ENCODE measurements at regions not wholly inside any gene's neighbourhood (a gene's known extent, or its start where the extent isn't known, plus 50 kb on each side); places are given as distances from the start of the nearest gene placed in this dataset.

DNA sequence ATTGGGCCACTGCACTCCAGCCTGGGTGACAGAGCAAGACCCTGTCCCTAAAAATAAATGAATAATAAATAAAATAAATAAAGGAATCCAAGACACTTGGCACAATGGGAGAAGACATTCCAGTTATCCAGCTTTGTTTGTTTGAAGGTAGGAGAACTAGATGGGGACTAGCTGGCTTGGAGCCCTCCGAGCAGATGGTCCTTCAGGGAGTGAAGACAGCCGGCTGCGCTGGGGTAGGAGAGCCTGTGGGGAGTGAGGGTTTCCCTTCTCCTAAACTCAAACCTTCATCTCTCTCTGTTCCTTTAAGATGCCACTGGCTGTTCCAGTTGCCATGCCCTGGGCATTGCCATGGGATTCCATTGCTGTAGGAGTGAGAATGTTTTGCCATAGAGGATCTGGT, 120.6 kb downstream of the NAV1 start:
- Mint-ChIP-seq H3K36me3 (ENCODE audit: insufficient read depth) (no peaks in the 10 kb centered on the region), H3K4me1 (ENCODE audit: low read depth in 2 of 2) (no peaks in the 10 kb centered on the region), H3K9me3 (no peaks in the 10 kb centered on the region), H3K27me3 (peaks cover 13 to 51% of the 10 kb centered on the region in 2 donors), H3K4me3 (no peak overlapping the region), H3K27ac (no peak overlapping the region)
- no peak for ATAC-seq (replicated peaks)
- DNase-seq = no peak

DNA sequence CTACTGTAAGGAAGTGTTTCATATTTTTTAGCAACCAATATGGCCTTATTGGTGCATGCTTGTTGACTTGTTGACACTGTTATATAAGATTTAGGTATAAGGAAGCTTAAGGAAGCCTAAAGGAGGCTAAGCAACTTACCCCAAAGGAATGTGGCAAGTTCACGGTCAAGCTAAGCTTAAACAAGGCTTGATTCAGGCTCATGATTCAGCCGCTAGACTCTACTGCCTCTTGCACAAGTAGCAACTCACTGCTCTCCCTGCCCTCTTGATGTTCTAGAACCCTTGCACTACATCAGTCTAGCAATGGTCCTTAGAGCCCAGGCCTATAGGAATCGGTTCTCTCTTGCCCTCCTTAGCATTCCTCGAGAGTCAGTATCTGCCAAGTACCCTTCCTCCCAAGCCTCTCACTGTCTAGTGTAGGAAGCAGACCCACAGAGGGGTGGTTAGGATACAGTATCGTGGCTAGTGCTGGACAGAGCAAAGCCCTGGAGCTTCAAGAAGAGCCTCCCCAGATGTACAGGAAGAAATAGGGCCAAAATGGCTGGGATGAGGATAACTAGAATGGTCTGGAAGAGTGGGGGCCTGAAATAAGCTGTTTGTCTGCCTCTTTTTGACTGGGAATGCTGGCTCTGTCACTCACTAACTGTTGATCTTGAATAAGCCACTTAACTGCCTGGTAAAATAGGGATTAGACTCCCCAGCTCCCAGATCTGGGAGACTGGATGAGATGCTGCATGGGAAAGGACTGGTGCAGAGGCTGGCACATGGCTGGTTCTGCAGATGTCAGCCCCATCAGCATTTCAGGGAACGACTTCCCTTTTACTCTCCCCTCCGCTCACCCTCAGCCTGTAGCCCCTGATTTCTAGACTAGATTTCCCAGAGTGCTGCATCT, 122.2 kb downstream of the NAV1 start:
- H3K4me1 Mint-ChIP-seq (ENCODE audit: low read depth in 2 of 2) = no peaks in the 10 kb centered on the region

DNA sequence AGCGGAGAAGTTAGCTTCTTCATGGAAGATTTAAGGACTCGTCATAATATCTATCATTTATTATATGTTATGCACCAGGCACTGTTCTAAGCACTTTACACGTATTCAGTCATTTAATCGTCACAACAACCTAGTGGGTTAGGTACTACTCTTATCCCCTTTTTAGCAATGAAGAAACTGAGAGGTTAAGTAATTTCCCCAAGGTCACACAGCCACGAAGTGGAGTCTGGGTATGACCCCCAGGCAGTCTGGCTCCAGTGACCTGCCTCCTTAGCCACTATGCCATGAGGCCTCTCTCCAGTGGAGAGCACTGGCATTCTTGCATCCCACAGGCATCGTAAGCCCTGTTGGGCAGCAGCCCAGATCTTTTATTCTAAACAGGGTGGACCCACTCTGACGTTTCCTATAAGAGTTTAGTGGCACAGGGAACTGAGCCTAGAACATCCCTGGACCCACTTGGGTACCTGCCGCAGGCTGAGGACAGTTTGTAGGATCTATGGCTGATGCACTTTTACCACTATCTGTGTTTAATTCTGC, 123.0 kb downstream of the NAV1 start:
- Mint-ChIP-seq H3K27me3 (peaks cover 32 to 67% of the 10 kb centered on the region in 2 donors), H3K4me3 (no peak overlapping the region), H3K36me3 (ENCODE audit: insufficient read depth) (no peaks in the 10 kb centered on the region), H3K4me1 (ENCODE audit: low read depth in 2 of 2) (no peaks in the 10 kb centered on the region), H3K27ac (no peak overlapping the region), H3K9me3 (no peaks in the 10 kb centered on the region)
- ATAC-seq (replicated peaks) = no peak
- no peak for DNase-seq

More for the DNA sequence above, 122.2 kb downstream of the NAV1 start:
- no peak for DNase-seq
- Mint-ChIP-seq H3K9me3 (no peaks in the 10 kb centered on the region), H3K27ac (no peak overlapping the region), H3K36me3 (ENCODE audit: insufficient read depth) (no peaks in the 10 kb centered on the region), H3K4me3 (no peak overlapping the region), H3K27me3 (peaks cover 29 to 67% of the 10 kb centered on the region in 2 donors)
- ATAC-seq (replicated peaks) = no peak

DNA sequence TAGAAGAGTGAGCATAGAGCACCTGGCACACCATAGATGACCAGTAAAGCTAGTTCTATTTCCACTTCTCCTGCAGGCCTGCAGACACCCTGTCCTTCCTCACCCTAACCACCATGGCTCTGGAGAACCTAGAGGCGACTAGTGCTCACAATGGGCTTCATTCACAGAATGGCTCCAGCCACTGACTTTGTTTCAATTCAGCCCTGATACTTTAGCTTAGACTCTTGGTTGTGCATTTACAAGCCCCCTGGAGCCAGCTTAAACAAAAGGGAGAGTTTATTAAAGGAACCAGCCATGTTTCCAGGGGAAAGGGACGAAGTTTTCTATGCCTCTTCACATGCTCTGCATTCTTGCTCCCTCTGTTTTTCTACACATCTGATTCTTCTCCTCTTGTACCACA, 123.7 kb downstream of the NAV1 start:
- no peak for DNase-seq
- H3K9me3 Mint-ChIP-seq = no peaks in the 10 kb centered on the region
- H3K27me3 Mint-ChIP-seq = peaks cover 32 to 60% of the 10 kb centered on the region in 2 donors
- H3K4me3 Mint-ChIP-seq = no peak overlapping the region
- no peak overlapping the region for H3K27ac Mint-ChIP-seq
- no peaks in the 10 kb centered on the region for H3K4me1 Mint-ChIP-seq (ENCODE audit: low read depth in 2 of 2)
- H3K36me3 Mint-ChIP-seq (ENCODE audit: insufficient read depth) = no peaks in the 10 kb centered on the region
- ATAC-seq (replicated peaks) = no peak

DNA sequence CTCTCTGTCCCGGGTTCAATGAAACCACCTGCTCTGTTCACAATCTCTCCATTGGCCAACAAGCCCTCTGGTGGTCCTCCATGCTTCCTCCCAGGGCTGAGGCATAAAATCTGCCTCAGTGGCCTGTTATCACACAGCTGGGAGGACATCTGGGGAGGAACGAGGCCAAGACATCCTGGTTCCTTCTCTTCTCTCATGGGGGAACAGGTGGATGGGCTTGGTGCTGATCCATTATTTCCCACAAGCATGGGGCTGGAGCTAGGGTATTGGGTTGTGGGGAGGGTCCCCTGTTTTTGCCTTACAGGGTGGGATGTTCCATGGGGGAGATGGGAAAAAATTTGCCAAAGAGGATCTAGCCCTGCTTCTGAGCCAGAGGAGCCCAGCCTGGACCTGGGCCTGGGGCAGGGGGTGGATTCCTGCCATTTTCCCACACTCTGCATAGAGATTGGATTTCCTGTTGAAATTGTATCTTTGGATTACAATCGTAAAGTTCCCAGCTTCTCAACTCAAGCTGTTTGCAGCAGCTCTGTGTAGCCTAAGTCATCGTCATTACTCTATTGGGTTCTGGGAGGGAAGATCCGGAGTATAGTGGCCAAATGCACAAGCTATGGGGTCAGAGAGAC, 124.7 kb downstream of the NAV1 start:
- no peak for ATAC-seq (replicated peaks)
- no peaks in the 10 kb centered on the region for H3K9me3 Mint-ChIP-seq
- H3K27me3 Mint-ChIP-seq = peaks cover 26 to 50% of the 10 kb centered on the region in 2 donors
- H3K4me1 Mint-ChIP-seq (ENCODE audit: low read depth in 2 of 2) = no peaks in the 10 kb centered on the region
- no peak overlapping the region for H3K27ac Mint-ChIP-seq
- no peaks in the 10 kb centered on the region for H3K36me3 Mint-ChIP-seq (ENCODE audit: insufficient read depth)
- no peak for DNase-seq
- no peak overlapping the region for H3K4me3 Mint-ChIP-seq

DNA sequence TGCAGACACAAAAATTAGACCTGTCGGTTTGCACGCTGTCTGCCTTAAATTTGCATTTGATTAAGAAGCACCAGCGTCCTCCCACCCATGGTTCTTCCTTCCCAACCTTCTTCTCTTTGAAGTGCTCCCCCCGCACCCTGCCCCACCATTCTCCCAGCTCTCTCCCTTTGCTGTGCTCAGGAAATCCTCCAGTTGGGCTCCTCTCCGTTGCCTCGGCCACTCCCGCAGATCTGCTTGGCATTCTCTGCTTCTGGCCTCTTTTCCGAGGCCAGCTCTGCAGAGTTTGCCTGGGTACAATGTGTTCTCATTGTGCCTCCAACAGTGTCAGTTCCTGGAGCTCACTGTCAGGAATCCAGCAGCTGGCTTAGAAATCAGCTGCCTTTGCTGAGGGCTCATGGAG, 126.1 kb downstream of the NAV1 start:
- Mint-ChIP-seq H3K4me1 (ENCODE audit: low read depth in 2 of 2) (no peaks in the 10 kb centered on the region), H3K9me3 (no peaks in the 10 kb centered on the region), H3K27me3 (peaks cover 35 to 46% of the 10 kb centered on the region in 2 donors), H3K36me3 (ENCODE audit: insufficient read depth) (no peaks in the 10 kb centered on the region), H3K4me3 (no peak overlapping the region), H3K27ac (no peak overlapping the region)
- ATAC-seq (replicated peaks) (no peak), DNase-seq (no peak)

DNA sequence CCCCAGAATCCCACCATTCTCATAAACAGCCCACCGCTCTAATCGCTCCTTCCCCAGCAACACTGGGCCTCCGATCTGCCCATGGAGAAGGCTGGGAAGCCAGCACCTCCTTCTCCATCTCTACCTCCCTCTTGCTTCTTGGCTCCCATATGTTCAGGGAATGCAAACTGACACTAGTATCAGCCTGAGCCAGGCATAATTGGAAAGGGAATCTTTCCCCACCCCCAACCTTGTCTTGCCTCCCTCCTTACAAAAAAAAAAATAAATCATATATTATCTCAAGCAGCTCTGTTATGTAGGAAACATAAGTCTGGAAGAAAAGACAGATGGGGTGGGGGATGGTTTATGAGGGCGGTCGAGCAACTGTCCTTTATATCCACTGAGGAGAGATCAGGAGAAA, 127.2 kb downstream of the NAV1 start:
- Mint-ChIP-seq H3K4me1 (ENCODE audit: low read depth in 2 of 2) (no peaks in the 10 kb centered on the region), H3K27ac (no peak overlapping the region), H3K9me3 (no peaks in the 10 kb centered on the region), H3K27me3 (peaks cover 35 to 43% of the 10 kb centered on the region in 2 donors), H3K4me3 (no peak overlapping the region), H3K36me3 (ENCODE audit: insufficient read depth) (no peaks in the 10 kb centered on the region)
- ATAC-seq (replicated peaks) = no peak
- DNase-seq = no peak

DNA sequence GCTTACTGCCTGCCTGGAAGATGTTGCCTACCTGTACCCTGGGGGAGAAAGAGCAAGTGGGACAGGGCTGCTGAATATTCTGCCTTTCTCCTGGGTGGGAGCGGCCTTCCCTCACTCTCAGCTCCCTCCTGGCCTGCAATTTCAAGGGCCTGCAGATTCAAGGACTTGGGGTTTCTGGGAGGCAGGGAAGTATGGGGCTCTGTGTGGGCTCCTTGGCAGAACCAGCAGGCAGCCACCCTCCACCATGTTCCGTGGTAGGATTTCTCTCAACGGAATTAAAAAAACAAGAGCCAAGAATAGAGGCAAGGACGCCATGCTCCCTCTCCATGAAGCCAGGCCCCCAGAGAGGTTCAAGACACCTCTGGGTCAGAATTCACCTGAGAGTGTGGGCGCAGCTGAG, 127.7 kb downstream of the NAV1 start:
- Mint-ChIP-seq H3K27ac (no peak overlapping the region), H3K4me3 (no peak overlapping the region), H3K27me3 (peaks cover 35 to 43% of the 10 kb centered on the region in 2 donors), H3K4me1 (ENCODE audit: low read depth in 2 of 2) (no peaks in the 10 kb centered on the region), H3K36me3 (ENCODE audit: insufficient read depth) (no peaks in the 10 kb centered on the region), H3K9me3 (no peaks in the 10 kb centered on the region)
- DNase-seq = no peak
- no peak for ATAC-seq (replicated peaks)

DNA sequence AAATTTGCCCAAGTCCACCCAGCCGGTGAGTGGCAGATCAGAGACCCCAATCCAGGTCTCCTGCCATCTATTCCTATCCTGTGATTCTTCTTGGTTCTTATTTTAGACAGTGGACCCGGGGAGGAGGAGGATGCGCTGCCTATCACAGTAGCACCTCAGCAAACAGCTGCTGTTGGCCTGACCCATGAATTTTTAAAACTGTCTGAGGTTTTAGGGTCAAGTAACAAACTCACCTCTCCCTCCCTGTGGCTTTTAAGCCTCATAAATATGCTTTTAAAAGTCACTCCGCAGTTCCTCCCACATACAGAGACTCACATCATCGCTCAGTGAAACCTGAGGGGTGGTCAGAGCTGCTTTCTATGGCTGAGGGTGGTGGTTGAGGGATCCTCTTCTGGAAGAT, 128.6 kb downstream of the NAV1 start:
- Mint-ChIP-seq H3K27me3 (peaks cover 39 to 43% of the 10 kb centered on the region in 2 donors), H3K36me3 (ENCODE audit: insufficient read depth) (no peaks in the 10 kb centered on the region), H3K4me1 (ENCODE audit: low read depth in 2 of 2) (no peaks in the 10 kb centered on the region), H3K4me3 (no peak overlapping the region), H3K9me3 (no peaks in the 10 kb centered on the region), H3K27ac (no peak overlapping the region)
- DNase-seq (no peak), ATAC-seq (replicated peaks) (no peak)

DNA sequence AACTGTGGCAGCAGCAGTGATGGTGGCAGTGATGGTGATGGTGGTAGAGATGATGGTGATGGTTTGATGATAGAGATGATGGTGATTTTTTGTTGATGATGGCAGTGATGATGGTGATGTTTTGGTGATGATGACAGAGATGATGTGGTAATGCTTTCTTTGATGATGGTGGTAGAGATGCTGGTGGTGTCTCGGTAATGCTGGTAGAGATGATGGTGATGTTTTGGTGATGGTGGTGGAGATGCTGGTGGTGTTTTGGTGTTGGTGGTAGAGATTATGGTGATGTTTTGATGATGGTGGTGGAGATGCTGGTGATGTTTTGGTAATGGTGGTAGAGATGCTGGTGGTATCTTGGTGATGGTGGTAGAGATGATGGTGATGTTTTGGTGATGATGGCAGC, 131.6 kb downstream of the NAV1 start:
- ATAC-seq (replicated peaks) (no peak), DNase-seq (no peak)
- H3K36me3 Mint-ChIP-seq (ENCODE audit: insufficient read depth) = no peaks in the 10 kb centered on the region
- H3K27ac Mint-ChIP-seq = no peak overlapping the region
- H3K4me3 Mint-ChIP-seq = no peak overlapping the region
- H3K4me1 Mint-ChIP-seq (ENCODE audit: low read depth in 2 of 2) = no peaks in the 10 kb centered on the region
- H3K27me3 Mint-ChIP-seq = peaks cover 23 to 29% of the 10 kb centered on the region in 2 donors
- H3K9me3 Mint-ChIP-seq = no peaks in the 10 kb centered on the region

DNA sequence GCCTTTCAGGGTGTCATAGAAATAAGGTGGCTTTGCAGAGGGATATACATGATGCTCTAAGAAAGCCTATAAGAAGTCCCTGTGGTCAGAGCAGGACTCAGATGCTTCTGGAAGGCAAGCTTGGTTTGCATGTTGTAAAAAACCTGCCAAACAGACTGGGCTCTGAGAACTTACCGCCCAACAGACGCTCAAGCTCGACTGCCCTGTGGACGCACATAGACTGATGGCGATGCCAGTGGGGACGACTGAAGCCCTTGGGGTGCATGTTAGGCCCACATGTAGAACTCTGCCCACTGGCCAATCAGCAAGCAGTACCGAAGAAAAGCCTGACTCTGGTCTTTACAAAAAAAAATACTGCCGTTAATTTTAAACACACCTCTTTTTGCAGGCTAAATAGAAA, 133.8 kb downstream of the NAV1 start:
- no peaks in the 10 kb centered on the region for H3K9me3 Mint-ChIP-seq
- no peaks in the 10 kb centered on the region for H3K36me3 Mint-ChIP-seq (ENCODE audit: insufficient read depth)
- no peak overlapping the region for H3K4me3 Mint-ChIP-seq
- no peaks in the 10 kb centered on the region for H3K4me1 Mint-ChIP-seq (ENCODE audit: low read depth in 2 of 2)
- peaks cover 24% of the 10 kb centered on the region in 2 donors for H3K27me3 Mint-ChIP-seq
- H3K27ac Mint-ChIP-seq = no peak overlapping the region
- ATAC-seq (replicated peaks) (no peak), DNase-seq (no peak)

DNA sequence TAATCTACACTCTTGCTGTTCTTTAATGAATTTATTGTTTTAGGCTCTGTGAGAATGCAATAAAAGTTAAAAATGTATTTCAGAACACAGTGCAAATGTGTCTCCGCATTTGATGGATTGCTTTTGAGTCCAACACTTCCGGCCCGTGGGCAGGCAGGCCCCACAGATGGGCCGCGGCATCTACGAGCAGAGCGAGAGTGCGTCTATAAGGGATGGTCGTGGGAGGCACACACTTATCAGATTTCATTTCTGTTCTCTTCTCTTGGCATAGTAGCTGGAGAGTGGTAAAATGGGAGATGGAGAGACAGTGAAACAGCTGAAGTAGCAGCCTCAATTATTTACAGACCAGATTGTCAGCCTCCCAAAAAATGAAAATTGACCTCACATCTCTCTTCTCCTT, 134.2 kb downstream of the NAV1 start:
- Mint-ChIP-seq H3K27ac (no peak overlapping the region), H3K4me1 (ENCODE audit: low read depth in 2 of 2) (no peaks in the 10 kb centered on the region), H3K9me3 (no peaks in the 10 kb centered on the region), H3K36me3 (ENCODE audit: insufficient read depth) (no peaks in the 10 kb centered on the region), H3K27me3 (peaks cover 24% of the 10 kb centered on the region in 2 donors), H3K4me3 (no peak overlapping the region)
- DNase-seq = no peak
- ATAC-seq (replicated peaks) = no peak

DNA sequence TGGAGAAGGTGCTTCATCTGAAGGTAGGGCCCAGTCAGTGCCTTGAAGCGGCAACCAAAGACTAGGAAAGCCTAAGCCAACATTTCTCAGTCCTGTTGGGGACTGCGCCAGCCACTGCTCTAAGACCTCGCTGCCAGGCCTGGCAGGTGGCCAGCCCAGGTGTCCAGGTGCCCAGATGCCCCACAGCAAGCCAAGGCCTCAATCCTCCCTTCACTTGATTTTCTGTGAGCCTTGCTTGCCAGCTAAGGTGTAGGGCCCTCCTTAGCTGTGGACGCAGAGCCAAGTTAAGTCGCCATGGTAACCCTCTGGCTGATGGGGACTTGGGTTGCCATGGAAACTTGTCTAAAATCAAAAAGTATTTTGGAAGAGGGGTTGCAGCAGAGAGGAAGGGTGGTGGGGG, 135.0 kb downstream of the NAV1 start:
- Mint-ChIP-seq H3K27me3 (peaks cover 22% of the 10 kb centered on the region in 2 donors), H3K27ac (no peak overlapping the region), H3K36me3 (ENCODE audit: insufficient read depth) (no peaks in the 10 kb centered on the region), H3K4me3 (no peak overlapping the region), H3K4me1 (ENCODE audit: low read depth in 2 of 2) (no peaks in the 10 kb centered on the region), H3K9me3 (no peaks in the 10 kb centered on the region)
- ATAC-seq (replicated peaks) (no peak), DNase-seq (no peak)

DNA sequence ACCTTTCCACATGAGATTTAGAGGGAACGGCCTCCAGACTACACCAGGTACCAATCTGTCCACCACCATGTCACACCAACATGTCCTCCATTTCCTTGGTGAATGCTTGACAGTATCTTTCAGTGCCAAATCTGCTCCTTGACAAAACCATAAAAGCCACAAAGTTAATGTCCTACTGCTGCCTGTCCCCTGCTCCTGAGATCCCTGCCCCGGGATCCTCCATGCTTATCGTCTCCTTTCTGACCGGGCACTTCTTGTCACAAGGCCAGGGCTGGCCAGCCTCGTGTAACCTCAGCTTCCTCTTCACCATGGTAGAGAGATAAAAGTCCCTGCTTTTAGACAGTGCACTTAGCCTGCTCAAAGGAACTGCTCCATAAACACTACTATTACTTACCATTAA, 136.2 kb downstream of the NAV1 start:
- ATAC-seq (replicated peaks) (no peak), DNase-seq (no peak)
- Mint-ChIP-seq H3K27me3 (peaks cover 22 to 23% of the 10 kb centered on the region in 2 donors), H3K4me3 (no peak overlapping the region), H3K27ac (no peak overlapping the region), H3K9me3 (peaks cover 0 to 2% of the 10 kb centered on the region in 2 donors), H3K36me3 (ENCODE audit: insufficient read depth) (no peaks in the 10 kb centered on the region), H3K4me1 (ENCODE audit: low read depth in 2 of 2) (no peaks in the 10 kb centered on the region)

All from effector memory CD8-positive, alpha-beta T cell (primary cell).